ENCODE measurements at regions not wholly inside any gene's neighbourhood (a gene's known extent, or its start where the extent isn't known, plus 50 kb on each side); places are given as distances from the start of the nearest gene placed in this dataset.

- Histone ChIP-seq H4K20me1 (ENCODE audit: insufficient read depth, low read length) (no peaks in the 10 kb centered on the region), H3K9ac (ENCODE audit: insufficient read depth, low read length, poor library complexity, severe bottlenecking) (no peak overlapping the region), H3K79me2 (ENCODE audit: insufficient read depth, low read length) (no peaks in the 10 kb centered on the region), H3K9me3 (replicated peaks in 1 of 2; ENCODE audit: control insufficient read depth in 1 of 2, insufficient read depth in 1 of 2, low read length in 2 of 2) (no peaks in the 10 kb centered on the region), H3K4me2 (replicated peaks; ENCODE audit: extremely low read depth, low read length, poor library complexity, severe bottlenecking) (no peak overlapping the region), H3K36me3 (replicated peaks in 1 of 2; ENCODE audit: control insufficient read depth in 1 of 2, insufficient read depth in 2 of 2, low read length in 2 of 2) (no peaks in the 10 kb centered on the region), H3K4me1 (ENCODE audit: control insufficient read depth in 1 of 2, insufficient read depth in 2 of 2, low read length in 2 of 2) (no peaks in the 10 kb centered on the region), H3K27me3 (ENCODE audit: control insufficient read depth in 2 of 2, insufficient read depth in 2 of 2, low read length in 2 of 2) (no peaks in the 10 kb centered on the region), H3K27ac (ENCODE audit: low read depth in 1 of 2, low read length in 2 of 2) (no peak overlapping the region), H3K4me3 (replicated peaks in 1 of 3; ENCODE audit: low read depth in 2 of 3, low read length in 3 of 3) (no peak overlapping the region), H2AFZ (ENCODE audit: insufficient read depth, low read depth, low read length, poor library complexity, severe bottlenecking) (no peak overlapping the region)
- H3K27me3 Mint-ChIP-seq (ENCODE audit: low read depth in 3 of 3), result peaks cover 0 to 2% (median 1%) of the 10 kb centered on the region in 3 donors
- 95% methylated on average over 4 of the region's 5 CpGs for WGBS (ENCODE audit: insufficient coverage)
- H3K4me3 Mint-ChIP-seq, result no peak overlapping the region
- no peaks in the 10 kb centered on the region for H3K36me3 Mint-ChIP-seq
- intact Hi-C loops (cut with micrococcal nuclease), result no loop called here
- H3K27ac Mint-ChIP-seq, result no peak overlapping the region
- H3K4me1 Mint-ChIP-seq, result no peaks in the 10 kb centered on the region
- no peak for DNase-seq
- TF ChIP-seq, protein P1, sequence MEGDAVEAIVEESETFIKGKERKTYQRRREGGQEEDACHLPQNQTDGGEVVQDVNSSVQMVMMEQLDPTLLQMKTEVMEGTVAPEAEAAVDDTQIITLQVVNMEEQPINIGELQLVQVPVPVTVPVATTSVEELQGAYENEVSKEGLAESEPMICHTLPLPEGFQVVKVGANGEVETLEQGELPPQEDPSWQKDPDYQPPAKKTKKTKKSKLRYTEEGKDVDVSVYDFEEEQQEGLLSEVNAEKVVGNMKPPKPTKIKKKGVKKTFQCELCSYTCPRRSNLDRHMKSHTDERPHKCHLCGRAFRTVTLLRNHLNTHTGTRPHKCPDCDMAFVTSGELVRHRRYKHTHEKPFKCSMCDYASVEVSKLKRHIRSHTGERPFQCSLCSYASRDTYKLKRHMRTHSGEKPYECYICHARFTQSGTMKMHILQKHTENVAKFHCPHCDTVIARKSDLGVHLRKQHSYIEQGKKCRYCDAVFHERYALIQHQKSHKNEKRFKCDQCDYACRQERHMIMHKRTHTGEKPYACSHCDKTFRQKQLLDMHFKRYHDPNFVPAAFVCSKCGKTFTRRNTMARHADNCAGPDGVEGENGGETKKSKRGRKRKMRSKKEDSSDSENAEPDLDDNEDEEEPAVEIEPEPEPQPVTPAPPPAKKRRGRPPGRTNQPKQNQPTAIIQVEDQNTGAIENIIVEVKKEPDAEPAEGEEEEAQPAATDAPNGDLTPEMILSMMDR (IDR thresholded peaks at IDR 0.05), result no peak
- H3K9me3 Mint-ChIP-seq, result peaks cover 0 to 2% (median 0%) of the 10 kb centered on the region in 7 donors
Measured at GRCh38 chr2:61714210-61714609, 139.7 kb downstream of the FAM161A start.

DNA sequence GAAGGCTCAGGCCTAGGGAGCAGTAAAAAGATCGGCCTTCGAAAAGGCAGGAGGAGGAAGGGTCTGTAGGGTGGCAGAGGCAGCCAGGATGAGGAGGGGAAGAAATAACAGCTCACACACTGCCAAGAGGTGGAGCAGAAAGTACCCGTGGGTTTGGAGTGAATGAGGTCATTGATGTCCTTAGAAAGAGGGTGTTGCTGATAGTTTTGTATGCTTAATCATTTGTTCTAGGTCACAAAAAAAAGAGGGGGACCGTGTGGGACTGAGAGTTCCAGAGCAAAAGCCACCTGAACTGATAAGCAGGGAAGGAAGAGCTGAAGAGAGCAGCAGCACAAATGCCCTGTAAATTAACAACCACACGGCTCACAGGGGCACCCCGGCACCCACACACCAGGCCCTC is 140.4 kb downstream of the FAM161A start:
- H4K20me1 ChIP-seq (ENCODE audit: insufficient read depth, low read length), result no peaks in the 10 kb centered on the region
- no peak overlapping the region for H2AFZ ChIP-seq (ENCODE audit: insufficient read depth, low read depth, low read length, poor library complexity, severe bottlenecking)
- Mint-ChIP-seq H3K4me3 (no peak overlapping the region), H3K27me3 (ENCODE audit: low read depth in 3 of 3) (peaks cover 0 to 2% (median 1%) of the 10 kb centered on the region in 3 donors), H3K4me1 (no peaks in the 10 kb centered on the region), H3K9me3 (peaks cover 0 to 2% (median 0%) of the 10 kb centered on the region in 7 donors), H3K36me3 (no peaks in the 10 kb centered on the region), H3K27ac (no peak overlapping the region)
- H3K27me3 ChIP-seq (ENCODE audit: control insufficient read depth in 2 of 2, insufficient read depth in 2 of 2, low read length in 2 of 2), result no peaks in the 10 kb centered on the region
- H3K4me1 ChIP-seq (ENCODE audit: control insufficient read depth in 1 of 2, insufficient read depth in 2 of 2, low read length in 2 of 2), result no peaks in the 10 kb centered on the region
- 91% methylated on average over 4 of the region's 6 CpGs for WGBS (ENCODE audit: insufficient coverage)
- intact Hi-C loops (cut with micrococcal nuclease), result no loop called here
- no peak overlapping the region for H3K4me3 ChIP-seq (replicated peaks in 1 of 3; ENCODE audit: low read depth in 2 of 3, low read length in 3 of 3)
- H3K9ac ChIP-seq (ENCODE audit: insufficient read depth, low read length, poor library complexity, severe bottlenecking), result no peak overlapping the region
- no peaks in the 10 kb centered on the region for H3K79me2 ChIP-seq (ENCODE audit: insufficient read depth, low read length)
- H3K4me2 ChIP-seq (replicated peaks; ENCODE audit: extremely low read depth, low read length, poor library complexity, severe bottlenecking), result no peak overlapping the region
- TF ChIP-seq, protein P1 (IDR thresholded peaks at IDR 0.05), result no peak
- no peaks in the 10 kb centered on the region for H3K36me3 ChIP-seq (replicated peaks in 1 of 2; ENCODE audit: control insufficient read depth in 1 of 2, insufficient read depth in 2 of 2, low read length in 2 of 2)
- no peak overlapping the region for H3K27ac ChIP-seq (ENCODE audit: low read depth in 1 of 2, low read length in 2 of 2)
- DNase-seq, result no peak
- no peaks in the 10 kb centered on the region for H3K9me3 ChIP-seq (replicated peaks in 1 of 2; ENCODE audit: control insufficient read depth in 1 of 2, insufficient read depth in 1 of 2, low read length in 2 of 2)
